Urothelium cell line (cell line): ENCODE measurements at regions not wholly inside any gene's neighbourhood (a gene's known extent, or its start where the extent isn't known, plus 50 kb on each side); places are given as distances from the start of the nearest gene placed in this dataset.
A peak's percentile ranks its signal among the peaks of the same experiment; 100 is the strongest.
"Not testable (repeated sequence)": the region's sequence is repeated elsewhere in the genome, so short reads cannot be mapped to it uniquely, and the experiment has no call there.

Experiments
- DNase-seq: peaks from one replicate; pipeline ENCODE4 v3.0.0; 2011; ENCODE audit warnings: low spot score, mixed read lengths
- FAIRE-seq: peaks from 2 replicates; lab custom pipeline; 2011; peaks lifted over from hg19 to GRCh38; lab: Jason Lieb, UNC

GRCh38 chr2:82797469-82797868 lies 1661.6 kb downstream of the SUCLG1 start:
- DNase-seq (no peak), FAIRE-seq (no peak)

- FAIRE-seq (no peak), DNase-seq (no peak)
These were observed 1662.9 kb downstream of the SUCLG1 start for GRCh38 chr2:82796132-82796531.

GRCh38 chr2:82795446-82795845 lies 1663.6 kb downstream of the SUCLG1 start:
- FAIRE-seq (no peak), DNase-seq (peak; percentile 35)

GRCh38 chr2:82793711-82794435 lies 1665.2 kb downstream of the SUCLG1 start:
- DNase-seq: no peak
- no peak for FAIRE-seq

- FAIRE-seq (no peak), DNase-seq (no peak)
These were observed 1666.8 kb downstream of the SUCLG1 start for GRCh38 chr2:82792316-82792715.

- FAIRE-seq: no peak
- DNase-seq: peak; percentile 25
These were observed 1668.7 kb downstream of the SUCLG1 start for GRCh38 chr2:82790206-82791021.

- FAIRE-seq (no peak), DNase-seq (no peak)
These were observed 1669.3 kb downstream of the SUCLG1 start for GRCh38 chr2:82789851-82790205.

- FAIRE-seq: no peak
- no peak for DNase-seq
These were observed 1677.7 kb downstream of the SUCLG1 start for GRCh38 chr2:82781176-82781915.

GRCh38 chr2:82780050-82780449 lies 1679.0 kb downstream of the SUCLG1 start:
- no peak for DNase-seq
- no peak for FAIRE-seq

GRCh38 chr2:82752396-82752795 lies 1706.7 kb downstream of the SUCLG1 start:
- DNase-seq (no peak), FAIRE-seq (no peak)

GRCh38 chr2:82748653-82749052 lies 1710.4 kb downstream of the SUCLG1 start:
- DNase-seq (no peak), FAIRE-seq (no peak)

- FAIRE-seq: no peak
- no peak for DNase-seq
These were observed 1718.6 kb downstream of the SUCLG1 start for GRCh38 chr2:82740527-82740926.

GRCh38 chr2:82737965-82738364 lies 1721.1 kb downstream of the SUCLG1 start:
- FAIRE-seq, DNase-seq: not testable (repeated sequence)

GRCh38 chr2:82735336-82735735 lies 1723.7 kb downstream of the SUCLG1 start:
- FAIRE-seq (no peak), DNase-seq (no peak)

- DNase-seq (no peak), FAIRE-seq (no peak)
These were observed 1727.3 kb downstream of the SUCLG1 start for GRCh38 chr2:82731824-82732223.

- FAIRE-seq: no peak
- no peak for DNase-seq
These were observed 1728.3 kb downstream of the SUCLG1 start for GRCh38 chr2:82730811-82731210.

GRCh38 chr2:82728090-82728489 lies 1731.0 kb downstream of the SUCLG1 start:
- DNase-seq (no peak), FAIRE-seq (no peak)

GRCh38 chr2:82708681-82709080 lies 1750.4 kb downstream of the SUCLG1 start:
- no peak for DNase-seq
- FAIRE-seq: no peak

- DNase-seq: no peak
These were observed 1761.8 kb downstream of the SUCLG1 start for GRCh38 chr2:82697231-82697630.

GRCh38 chr2:82694431-82694830 lies 1764.6 kb downstream of the SUCLG1 start:
- no peak for FAIRE-seq
- no peak for DNase-seq

More at GRCh38 chr2:82697231-82697630, 1761.8 kb downstream of the SUCLG1 start:
- no peak for FAIRE-seq

GRCh38 chr2:82690757-82691411 lies 1768.2 kb downstream of the SUCLG1 start:
- DNase-seq: no peak
- no peak for FAIRE-seq
